Putamen (tissue), 1 donor: ENCODE measurements at regions not wholly inside any gene's neighbourhood (a gene's known extent, or its start where the extent isn't known, plus 50 kb on each side); places are given as distances from the start of the nearest gene placed in this dataset.
"Not testable (repeated sequence)": the region's sequence is repeated elsewhere in the genome, so short reads cannot be mapped to it uniquely, and the experiment has no call there.

ENCODE experiments used
- DNase-seq: peaks from one replicate; pipeline ENCODE4 v3.0.0-alpha.2; 2016; ENCODE audit warnings: low spot score

DNA sequence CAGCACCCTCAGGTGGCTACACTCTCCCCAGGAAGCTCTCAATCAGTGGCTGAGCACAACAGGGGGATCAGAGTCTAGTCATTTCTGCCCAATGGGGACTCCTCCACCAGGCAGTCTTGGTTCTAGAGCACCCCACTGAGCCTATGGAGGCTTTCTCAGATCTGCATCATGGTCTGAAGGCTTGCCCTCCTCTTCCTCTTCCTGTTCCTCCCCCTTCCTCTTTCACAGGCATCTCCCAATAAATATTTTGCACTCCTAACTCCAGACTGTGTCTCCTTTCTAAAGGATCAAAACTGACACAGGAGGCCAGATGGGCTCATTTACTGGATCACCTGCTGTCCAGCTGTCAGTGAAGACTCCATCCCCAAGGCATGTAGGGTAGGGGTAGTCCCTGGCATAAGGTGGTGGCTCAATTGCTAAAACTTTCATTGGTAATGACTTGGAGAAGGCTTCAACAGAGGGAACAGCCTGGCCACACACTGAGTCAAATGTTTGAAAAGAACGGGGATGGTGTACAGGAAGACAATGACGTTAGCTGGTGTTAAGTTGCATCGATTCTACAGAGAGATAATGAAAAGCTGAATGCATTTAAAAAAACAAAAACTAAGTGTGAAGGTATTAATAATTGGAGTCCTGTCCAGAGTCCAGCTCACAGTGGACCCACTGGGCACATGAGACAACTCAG is 84.2 kb upstream of the SLC2A1 start:
- DNase-seq: no peak

DNA sequence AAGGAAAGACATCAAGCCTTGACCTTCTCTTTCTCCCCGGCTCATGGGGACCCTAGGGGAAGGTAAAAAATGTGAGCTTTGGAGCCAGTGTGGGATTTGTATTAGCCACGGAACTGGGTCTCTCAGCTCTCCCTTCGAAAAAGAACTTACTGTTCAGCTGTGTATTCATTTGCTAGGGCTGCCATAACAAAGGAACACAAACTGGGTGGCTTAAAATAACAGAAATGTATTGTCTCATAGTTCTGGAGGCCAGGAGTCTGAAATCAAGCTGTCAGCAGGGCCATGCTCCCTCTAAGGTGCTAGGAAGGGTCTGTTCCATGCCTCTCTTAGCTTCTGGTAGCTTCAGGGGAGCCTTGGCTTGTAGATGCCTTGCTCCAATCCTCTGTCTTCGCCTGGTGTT is 83.5 kb upstream of the SLC2A1 start:
- no peak for DNase-seq

GRCh38 chr1:43041591-43041990 is 82.9 kb upstream of the SLC2A1 start:
- no peak for DNase-seq

DNA sequence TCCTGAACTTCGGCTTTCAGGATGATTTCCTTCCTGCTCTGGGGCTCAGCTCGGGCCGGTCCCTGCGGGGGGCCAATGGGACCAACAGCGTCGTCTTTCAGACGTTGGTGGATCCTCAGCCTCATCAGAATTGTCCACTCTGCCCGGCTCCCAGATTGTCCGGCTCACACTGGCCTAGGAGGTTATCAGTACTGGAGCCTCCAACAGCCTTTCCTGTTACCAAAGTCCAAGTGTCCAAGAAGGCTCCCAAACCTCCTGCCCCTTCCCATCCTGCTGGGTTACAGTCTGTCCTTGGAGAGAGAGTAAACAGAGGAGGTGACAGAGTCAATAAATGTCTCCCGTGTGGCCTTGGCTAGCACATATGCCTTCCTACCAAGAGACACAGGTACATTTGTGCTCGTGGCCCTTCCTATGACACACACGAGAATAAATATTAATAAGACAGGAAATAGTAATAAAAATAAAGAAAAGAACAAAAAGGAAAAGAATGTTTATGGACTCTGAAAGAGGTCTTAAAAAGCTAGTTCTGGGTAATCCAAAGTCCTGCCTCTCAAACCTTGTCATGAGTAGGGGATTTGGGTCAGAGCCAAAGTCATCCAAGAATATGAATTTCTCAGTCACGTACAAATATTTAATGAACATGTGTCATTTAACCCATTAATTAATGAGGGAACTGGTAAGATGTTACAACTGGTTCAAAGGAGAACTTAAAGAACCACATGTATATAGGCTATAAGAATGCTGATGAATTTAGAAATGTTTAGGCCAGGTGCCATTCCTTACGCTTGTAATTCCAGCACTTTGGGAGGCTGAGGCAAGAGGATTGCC is 80.8 kb upstream of the SLC2A1 start:
- DNase-seq: peak; percentile 16

GRCh38 chr1:43038232-43038935 is 79.7 kb upstream of the SLC2A1 start:
- DNase-seq: no peak

GRCh38 chr1:43037466-43037865 is 78.8 kb upstream of the SLC2A1 start:
- no peak for DNase-seq

DNA sequence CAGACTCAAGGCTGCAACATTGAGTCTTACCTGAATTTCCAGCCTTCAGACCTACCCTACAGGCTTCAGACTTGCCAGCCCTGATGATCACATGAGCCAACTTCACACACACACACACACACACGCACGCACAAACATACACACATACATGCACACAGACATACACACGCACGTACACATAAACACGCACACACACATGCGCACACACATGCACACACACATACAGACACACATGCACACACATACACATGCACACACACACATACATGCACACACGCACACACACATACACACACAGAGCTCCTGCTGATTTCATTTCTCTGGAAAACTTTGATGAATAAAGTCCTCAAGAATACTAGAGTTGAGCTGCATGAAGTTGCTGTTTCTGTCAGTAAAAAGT is 78.3 kb upstream of the SLC2A1 start:
- no peak for DNase-seq

DNA sequence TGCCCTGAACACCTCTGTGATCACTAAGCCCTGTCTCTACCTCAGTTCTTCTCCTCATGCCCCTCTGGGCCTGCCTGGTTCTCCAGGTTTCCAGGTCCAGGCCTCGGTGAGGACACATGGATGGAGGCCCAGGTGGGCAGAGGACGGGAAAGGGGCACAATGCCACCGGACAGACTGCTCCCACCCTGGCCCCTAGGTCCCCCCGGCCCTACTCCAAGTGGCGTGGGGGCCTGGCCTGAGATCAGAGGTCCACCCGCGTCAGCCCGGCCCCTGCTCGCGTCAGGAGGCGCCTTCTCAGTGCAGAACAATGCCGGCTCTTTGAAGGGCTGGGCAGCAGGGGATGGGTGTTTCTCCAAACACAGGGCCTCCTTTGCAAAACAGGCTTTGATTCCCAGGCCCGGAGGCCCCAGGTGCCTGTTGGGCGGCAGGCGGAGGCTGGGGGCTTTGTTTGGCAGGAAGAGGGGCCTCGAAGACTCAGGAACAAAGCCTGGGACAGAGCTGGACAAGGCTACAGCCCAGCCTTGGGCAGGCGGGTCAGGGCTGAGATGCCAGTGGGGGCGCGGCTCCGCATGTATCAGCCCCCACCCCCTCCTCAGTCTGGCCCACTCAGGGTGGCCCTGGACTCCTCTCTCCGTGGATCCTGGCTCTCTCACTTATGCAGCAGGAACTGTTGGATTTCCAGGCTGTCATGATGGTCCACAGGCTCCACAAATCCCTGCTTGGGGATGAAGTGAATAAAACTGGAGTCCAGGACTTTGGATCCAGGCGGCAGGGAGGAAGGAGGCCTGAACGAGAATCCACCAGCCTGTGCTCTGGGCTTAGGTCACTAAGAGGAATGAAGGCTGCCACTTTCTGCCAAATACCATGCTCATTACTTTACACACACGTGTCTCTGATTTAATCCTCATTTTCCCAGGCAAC is 77.4 kb upstream of the SLC2A1 start:
- no peak for DNase-seq

DNA sequence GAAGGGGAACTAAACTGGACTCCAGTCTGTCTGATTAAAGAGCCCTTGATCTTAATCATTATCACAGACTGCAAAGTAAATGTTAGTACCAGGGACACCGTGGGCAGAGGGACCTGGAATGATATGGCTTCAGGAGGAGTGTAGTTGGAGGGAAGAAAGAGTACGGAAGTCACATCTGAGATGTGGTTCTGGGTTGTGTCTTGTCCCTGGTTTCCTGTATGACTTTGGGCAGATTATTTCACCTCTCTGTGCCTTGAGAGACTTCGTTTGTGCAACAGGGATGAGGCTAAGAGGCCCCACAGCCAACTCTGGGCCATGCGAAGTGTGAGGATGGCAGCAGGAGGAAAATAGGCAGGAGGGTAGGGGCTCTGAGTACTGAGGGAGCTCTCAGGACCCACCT is 76.1 kb upstream of the SLC2A1 start:
- DNase-seq: no peak

DNA sequence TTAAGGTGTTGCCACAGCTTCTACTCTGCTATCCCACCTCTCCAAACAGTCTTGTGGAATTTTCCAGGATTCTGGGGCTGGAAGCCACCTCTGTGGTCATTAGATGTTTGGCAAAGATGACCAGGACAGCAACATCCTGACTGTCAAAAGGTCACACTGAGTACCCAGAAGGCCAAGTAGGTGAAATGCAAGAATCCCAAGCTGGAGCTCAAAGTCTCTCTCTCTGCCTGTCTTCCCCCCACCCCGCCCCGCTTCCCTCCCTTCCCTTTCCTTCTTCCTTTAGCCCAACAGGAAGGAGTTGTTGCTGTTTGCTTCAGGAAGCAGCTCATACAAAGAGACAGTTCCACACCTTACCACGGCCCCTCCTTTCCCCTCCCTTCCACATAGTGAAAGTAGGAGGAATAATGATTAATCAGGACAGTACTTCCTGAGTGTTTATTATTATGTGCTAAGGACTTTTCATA is 75.6 kb upstream of the SLC2A1 start:
- no peak for DNase-seq

- no peak for DNase-seq
These were observed 72.9 kb upstream of the SLC2A1 start for GRCh38 chr1:43031316-43032203.

GRCh38 chr1:43024905-43025304 is 66.2 kb upstream of the SLC2A1 start:
- no peak for DNase-seq

DNA sequence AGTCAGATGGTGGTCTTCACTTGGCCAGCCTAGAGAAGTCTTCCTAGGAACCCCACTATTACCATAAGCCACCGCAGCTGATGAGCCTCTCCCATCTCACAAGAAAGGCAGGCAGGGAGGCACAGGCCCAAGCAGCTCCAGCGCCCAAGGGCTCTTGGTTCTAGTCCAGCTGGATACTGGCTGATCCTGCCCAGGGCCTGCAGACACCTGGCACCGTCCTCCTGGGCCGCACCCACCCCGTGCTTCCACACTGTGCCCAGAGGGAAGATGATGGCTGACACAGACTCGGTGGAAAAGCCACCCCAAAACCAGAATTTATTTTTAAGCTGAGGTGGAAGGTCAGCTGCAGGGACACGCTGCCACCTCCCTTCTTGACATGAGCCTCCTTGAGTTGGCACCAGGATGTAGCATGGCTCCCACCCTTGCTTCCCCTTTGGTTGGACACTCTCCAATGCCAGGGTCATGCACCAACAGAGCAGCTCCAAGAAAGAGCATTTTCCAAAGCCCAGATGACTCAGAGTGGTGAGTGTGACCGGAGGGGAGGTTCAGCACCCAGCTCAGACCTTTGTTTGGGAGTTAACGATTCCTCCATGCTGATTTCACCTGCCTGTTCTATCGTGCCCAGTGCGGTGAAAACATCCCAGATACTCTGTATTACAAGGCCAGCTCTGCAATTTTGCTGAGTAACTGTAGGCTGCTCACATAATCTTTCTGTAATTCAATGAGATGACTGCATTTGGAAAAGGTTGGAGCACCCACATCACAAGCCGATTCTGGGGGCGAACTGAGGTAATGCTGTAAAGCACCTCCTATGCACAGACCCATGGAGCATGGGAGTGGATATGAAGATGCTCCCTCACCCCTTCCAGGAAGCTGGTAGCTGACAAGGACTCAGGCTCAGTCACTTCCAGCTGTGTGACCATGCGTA is 63.1 kb upstream of the SLC2A1 start:
- peak; percentile 39 for DNase-seq

DNA sequence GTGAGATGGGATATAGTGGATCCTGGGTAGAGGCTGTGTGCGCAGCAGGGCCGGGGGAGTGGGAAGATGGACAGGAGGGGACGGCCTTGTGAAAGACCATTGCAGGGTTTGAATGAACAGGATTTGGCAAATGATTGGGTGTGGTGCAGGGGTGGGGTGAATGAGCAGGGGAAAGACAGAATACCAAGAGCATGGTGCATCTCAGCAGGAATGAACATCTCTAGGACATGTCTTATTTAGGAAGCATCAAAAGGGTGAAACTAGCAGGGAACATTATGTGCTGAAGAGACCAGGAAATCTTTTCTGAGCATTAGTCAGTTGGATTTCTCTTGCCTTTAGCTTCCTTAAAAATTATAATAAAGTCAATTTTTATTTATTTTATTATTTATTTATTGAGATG is 60.6 kb upstream of the SLC2A1 start:
- DNase-seq: no peak

DNA sequence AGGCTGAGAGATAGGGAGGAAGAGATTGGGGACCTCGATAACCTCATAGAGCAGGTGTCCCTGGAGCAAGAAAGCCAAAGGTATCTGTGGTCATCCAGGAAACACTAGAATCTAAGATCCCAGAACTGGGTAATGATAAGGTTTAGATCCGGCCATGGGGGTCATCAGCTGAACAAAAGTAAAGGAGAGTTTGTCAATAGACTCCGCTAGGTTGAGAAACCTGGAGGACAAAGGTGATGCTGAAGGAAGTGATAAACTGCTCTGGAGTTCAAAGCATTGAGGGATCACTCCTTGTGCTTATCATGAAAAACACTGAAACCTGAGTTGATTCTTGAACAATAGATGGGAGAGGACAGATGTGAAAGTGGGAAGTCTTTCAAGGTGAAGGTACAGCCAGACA is 59.5 kb upstream of the SLC2A1 start:
- no peak for DNase-seq

DNA sequence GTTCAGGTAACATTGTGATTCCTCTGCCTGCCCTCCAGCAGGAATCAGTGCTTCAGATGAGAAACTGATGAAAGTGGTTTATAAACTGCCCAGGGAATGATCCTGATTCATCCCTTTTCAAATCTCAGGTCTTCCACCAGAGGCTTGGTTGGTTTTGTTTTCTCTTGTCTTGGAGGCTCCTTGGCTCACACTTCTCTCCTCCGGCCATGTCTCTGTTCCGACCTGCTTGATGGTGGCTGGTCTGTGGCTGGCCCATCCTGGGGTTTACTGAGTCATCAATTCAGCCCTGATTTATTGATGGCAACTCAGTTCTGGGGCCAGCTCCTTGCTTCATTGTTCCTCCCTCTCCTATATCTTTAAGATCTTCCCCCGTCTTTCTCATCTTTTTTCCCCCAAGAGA is 56.6 kb upstream of the SLC2A1 start:
- DNase-seq: no peak

- not testable (repeated sequence) for DNase-seq
These were observed 55.9 kb upstream of the SLC2A1 start for GRCh38 chr1:43014579-43014978.

DNA sequence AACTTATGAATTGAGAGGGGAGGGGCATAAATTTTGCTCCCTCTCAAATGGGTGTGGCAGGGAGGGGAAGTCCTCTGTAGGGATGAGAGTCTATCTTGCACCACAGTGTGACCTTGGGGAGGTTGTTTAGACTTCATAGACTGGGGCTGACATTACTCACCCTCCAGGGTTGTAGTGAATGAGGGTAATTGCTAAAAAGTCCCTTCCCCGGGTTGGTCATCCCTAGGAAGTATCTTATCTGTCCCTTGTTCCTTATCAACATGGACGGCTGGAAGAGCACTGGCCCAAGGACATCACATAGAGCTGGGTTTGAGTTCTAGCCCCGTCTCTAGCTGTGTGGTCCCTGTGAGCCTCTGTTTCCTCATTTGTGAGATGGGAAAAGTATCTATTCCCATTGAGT is 52.4 kb upstream of the SLC2A1 start:
- no peak for DNase-seq

DNA sequence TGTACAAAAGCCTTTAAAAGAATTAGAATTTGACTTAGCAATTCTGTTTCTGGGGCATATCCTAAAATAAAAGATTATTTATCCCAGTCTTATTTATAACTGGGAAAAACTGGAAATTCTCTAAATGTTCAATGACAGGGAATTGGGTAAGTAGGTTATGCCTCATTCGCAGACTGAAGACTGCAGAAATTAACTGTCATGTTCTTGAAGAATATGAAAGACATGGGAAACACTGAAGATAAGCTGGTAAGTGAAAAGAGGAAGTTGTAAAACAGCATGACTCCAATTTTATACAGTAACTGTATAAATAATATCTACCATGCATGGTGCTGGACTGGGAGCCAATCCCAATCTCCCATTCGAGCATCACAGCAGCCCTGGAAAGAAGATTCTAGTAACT is 50.6 kb upstream of the SLC2A1 start:
- no peak for DNase-seq
